Endothelial cell (in vitro differentiated cells): ENCODE measurements at regions not wholly inside any gene's neighbourhood (a gene's known extent, or its start where the extent isn't known, plus 50 kb on each side); places are given as distances from the start of the nearest gene placed in this dataset.

Experiments used
- DNase-seq: peaks from one replicate; pipeline ENCODE4 v3.0.0; 2021; ENCODE audit warnings: low spot score
- H3K27ac Mint-ChIP-seq: one replicate; pipeline ENCODE4 v1.8.0; 2021; ENCODE audit warnings: mixed read lengths, inconsistent platforms; ENCODE audit not compliant: unreplicated experiment
- H3K27me3 Mint-ChIP-seq: one replicate; pipeline ENCODE4 v1.8.0; 2021; ENCODE audit warnings: mild to moderate bottlenecking, moderate library complexity, mixed read lengths, inconsistent platforms; ENCODE audit not compliant: unreplicated experiment
- H3K36me3 Mint-ChIP-seq: one replicate; pipeline ENCODE4 v1.8.0; 2021; ENCODE audit warnings: mild to moderate bottlenecking, low read depth, mixed read lengths, inconsistent platforms; ENCODE audit not compliant: unreplicated experiment
- H3K4me1 Mint-ChIP-seq: one replicate; pipeline ENCODE4 v1.8.0; 2021; ENCODE audit warnings: mild to moderate bottlenecking, mixed read lengths, inconsistent platforms; ENCODE audit not compliant: unreplicated experiment
- H3K4me3 Mint-ChIP-seq: one replicate; pipeline ENCODE4 v1.8.0; 2021; ENCODE audit warnings: mild to moderate bottlenecking, mixed read lengths, inconsistent platforms; ENCODE audit not compliant: unreplicated experiment
- H3K9me3 Mint-ChIP-seq: one replicate; pipeline ENCODE4 v1.8.0; 2021; ENCODE audit warnings: mixed read lengths, inconsistent platforms; ENCODE audit not compliant: unreplicated experiment
- CTCF ChIP-seq: fragments of 200-600 bp; sonication (generic); IDR thresholded peaks from one replicate; pipeline ENCODE4 v1.5.0; 2021; ENCODE audit warnings: antibody characterized with exemption; ENCODE audit not compliant: unreplicated experiment

- Mint-ChIP-seq H3K9me3 (no peaks in the 10 kb centered on the region), H3K27me3 (peaks cover 1% of the 10 kb centered on the region), H3K4me1 (peaks cover 12% of the 10 kb centered on the region), H3K36me3 (peaks cover 13% of the 10 kb centered on the region), H3K4me3 (no peak overlapping the region), H3K27ac (no peak overlapping the region)
- no peak for DNase-seq
- no peak for TF ChIP-seq CTCF
These were observed 96.0 kb downstream of the RNASET2 start for GRCh38 chr6:166860392-166860791.

- peaks cover 7% of the 10 kb centered on the region for H3K27me3 Mint-ChIP-seq
- TF ChIP-seq CTCF: no peak
- no peak for DNase-seq
- H3K9me3 Mint-ChIP-seq: no peaks in the 10 kb centered on the region
- peaks cover 9% of the 10 kb centered on the region for H3K4me1 Mint-ChIP-seq
- no peak overlapping the region for H3K4me3 Mint-ChIP-seq
- H3K36me3 Mint-ChIP-seq: peaks cover 13% of the 10 kb centered on the region
- no peak overlapping the region for H3K27ac Mint-ChIP-seq
These were observed 100.9 kb downstream of the RNASET2 start for GRCh38 chr6:166855416-166855815.

GRCh38 chr6:166853371-166854325, 102.7 kb downstream of the RNASET2 start:
- Mint-ChIP-seq H3K4me1 (peaks cover 9% of the 10 kb centered on the region), H3K4me3 (no peak overlapping the region), H3K36me3 (peaks cover 13% of the 10 kb centered on the region), H3K9me3 (no peaks in the 10 kb centered on the region), H3K27ac (no peak overlapping the region), H3K27me3 (peaks cover 7% of the 10 kb centered on the region)
- DNase-seq: no peak
- no peak for TF ChIP-seq CTCF

GRCh38 chr6:166852451-166852975, 103.8 kb downstream of the RNASET2 start:
- Mint-ChIP-seq H3K4me3 (no peak overlapping the region), H3K36me3 (peaks cover 7% of the 10 kb centered on the region), H3K4me1 (peaks cover 9% of the 10 kb centered on the region), H3K27me3 (peaks cover 7% of the 10 kb centered on the region), H3K9me3 (no peaks in the 10 kb centered on the region), H3K27ac (no peak overlapping the region)
- no peak for TF ChIP-seq CTCF
- no peak for DNase-seq

GRCh38 chr6:166851911-166852310, 104.4 kb downstream of the RNASET2 start:
- no peak for TF ChIP-seq CTCF
- Mint-ChIP-seq H3K4me1 (peaks cover 9% of the 10 kb centered on the region), H3K36me3 (peaks cover 3% of the 10 kb centered on the region), H3K27ac (no peak overlapping the region), H3K27me3 (peaks cover 7% of the 10 kb centered on the region), H3K4me3 (no peak overlapping the region), H3K9me3 (no peaks in the 10 kb centered on the region)
- no peak for DNase-seq
